Fibroblast of mammary gland (primary cell): ENCODE measurements at regions not wholly inside any gene's neighbourhood (a gene's known extent, or its start where the extent isn't known, plus 50 kb on each side); places are given as distances from the start of the nearest gene placed in this dataset.

Experiments
- DNase-seq: peaks from one replicate; pipeline ENCODE4 v3.0.0-alpha.2; 2010; ENCODE audit warnings: low read depth
- H3K4me3 ChIP-seq: 2 replicates; pipeline ENCODE4 v1.5.1; 2011; ENCODE audit warnings: low read depth, mild to moderate bottlenecking, low read length, moderate library complexity; ENCODE audit not compliant: control insufficient read depth
- TF ChIP-seq, protein P1 (sequence below): conservative IDR thresholded peaks from 2 replicates; pipeline ENCODE4 v1.5.1; 2011; ENCODE audit warnings: low read depth, low read length, inconsistent platforms; ENCODE audit not compliant: control insufficient read depth, insufficient read depth

DNA sequence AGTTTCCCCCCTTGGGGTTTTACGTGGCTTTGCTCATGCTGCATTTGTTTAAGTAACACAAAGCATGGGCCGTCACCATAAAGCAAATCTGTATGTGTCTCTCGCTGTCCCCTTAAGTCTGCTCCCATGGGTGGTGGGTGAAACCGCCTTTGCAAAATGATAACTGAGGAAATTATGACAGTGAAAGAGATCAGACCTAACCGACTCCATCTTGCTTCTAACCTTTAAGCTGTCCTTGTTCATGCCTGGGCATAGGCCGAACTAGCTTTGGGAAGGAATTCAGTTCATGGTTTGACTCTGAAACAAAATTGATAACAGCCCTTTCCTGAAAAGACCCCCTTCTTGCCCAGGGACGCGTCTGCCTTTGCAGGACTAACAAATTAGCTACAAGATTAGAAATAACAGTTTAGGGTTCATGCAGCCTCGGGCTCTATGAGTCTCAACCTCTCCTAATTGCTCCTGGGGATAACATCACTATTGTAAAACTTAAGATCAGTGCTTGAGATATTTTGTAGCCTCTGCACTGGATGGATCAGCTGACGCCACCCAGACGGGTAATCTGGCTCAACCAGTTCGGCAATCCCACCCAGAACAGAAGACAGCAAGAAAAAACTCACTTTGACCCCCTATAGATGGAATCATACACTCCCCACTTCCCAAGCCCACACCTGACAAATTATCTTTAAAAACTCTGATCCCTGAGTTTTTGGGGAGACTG lies 623.7 kb downstream of the TYW1 start:
- TF ChIP-seq, protein P1, sequence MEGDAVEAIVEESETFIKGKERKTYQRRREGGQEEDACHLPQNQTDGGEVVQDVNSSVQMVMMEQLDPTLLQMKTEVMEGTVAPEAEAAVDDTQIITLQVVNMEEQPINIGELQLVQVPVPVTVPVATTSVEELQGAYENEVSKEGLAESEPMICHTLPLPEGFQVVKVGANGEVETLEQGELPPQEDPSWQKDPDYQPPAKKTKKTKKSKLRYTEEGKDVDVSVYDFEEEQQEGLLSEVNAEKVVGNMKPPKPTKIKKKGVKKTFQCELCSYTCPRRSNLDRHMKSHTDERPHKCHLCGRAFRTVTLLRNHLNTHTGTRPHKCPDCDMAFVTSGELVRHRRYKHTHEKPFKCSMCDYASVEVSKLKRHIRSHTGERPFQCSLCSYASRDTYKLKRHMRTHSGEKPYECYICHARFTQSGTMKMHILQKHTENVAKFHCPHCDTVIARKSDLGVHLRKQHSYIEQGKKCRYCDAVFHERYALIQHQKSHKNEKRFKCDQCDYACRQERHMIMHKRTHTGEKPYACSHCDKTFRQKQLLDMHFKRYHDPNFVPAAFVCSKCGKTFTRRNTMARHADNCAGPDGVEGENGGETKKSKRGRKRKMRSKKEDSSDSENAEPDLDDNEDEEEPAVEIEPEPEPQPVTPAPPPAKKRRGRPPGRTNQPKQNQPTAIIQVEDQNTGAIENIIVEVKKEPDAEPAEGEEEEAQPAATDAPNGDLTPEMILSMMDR = no peak
- no peak overlapping the region for H3K4me3 ChIP-seq
- DNase-seq = no peak

DNA sequence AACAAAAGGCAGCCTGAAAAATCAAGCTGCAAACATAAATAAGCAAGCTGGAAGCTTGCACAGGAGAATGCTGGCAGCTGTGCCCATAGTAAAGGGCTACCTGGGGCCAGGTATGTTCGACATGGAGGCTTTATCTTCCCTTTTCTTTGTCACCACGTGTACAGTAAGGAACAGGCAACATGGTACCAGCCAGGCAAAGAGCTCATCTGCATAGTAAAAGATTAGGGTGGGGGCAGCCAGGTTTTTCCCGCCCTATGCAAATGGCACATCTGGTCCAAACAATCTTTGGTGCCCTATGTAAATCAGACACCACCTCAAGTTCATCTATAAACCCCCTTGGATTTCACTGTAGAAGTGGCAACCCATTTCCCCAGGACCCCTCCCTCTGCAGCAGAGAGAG lies 625.1 kb downstream of the TYW1 start:
- H3K4me3 ChIP-seq = no peak overlapping the region
- TF ChIP-seq, protein P1 = no peak
- DNase-seq = no peak

DNA sequence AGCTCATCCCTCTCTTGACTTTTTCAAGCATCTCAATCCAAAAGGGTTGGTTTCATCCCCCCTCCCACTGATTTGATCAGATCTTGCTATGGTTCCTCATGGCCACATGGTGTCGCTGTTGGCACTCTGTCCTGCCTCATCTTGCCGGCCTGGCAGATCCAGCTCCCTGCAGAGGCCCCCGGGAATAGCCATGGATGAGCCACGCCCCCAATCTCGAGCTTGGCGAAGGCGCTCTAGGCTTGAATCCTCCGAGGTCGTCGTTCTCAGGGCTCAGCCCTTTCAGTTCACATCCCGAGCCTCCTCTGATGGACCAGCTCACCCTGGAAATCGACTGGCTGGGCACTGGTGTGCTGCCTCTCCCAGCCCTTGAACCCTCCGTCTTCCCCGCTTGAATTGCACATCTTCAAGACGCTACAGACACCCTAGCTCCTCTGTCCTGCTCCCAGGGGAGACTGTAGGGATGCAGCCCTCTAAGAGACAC lies 628.7 kb downstream of the TYW1 start:
- peak; percentile 62 for DNase-seq
- H3K4me3 ChIP-seq = no peak overlapping the region
- TF ChIP-seq, protein P1 = peak; percentile 89

DNA sequence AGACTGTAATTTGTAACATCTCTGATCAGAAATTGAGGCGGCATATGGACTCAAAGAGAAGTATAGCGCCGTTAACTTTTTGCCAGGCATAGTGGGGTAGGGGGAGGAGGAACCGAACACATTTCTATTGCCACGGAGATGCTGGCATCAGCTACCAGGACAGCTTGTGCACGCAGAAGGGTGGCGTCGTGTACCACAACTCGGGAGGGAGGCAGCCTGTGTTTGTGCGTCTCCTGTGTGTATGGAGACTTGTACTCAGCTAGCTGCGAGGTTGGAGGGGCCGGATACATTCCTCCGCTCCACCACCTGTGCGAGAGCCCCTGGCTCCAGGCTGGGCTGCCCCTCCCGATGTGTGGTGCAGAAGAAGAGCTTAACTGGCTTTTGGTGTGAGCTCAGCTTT lies 634.8 kb downstream of the TYW1 start:
- no peak overlapping the region for H3K4me3 ChIP-seq
- DNase-seq = no peak
- TF ChIP-seq, protein P1 = no peak

DNA sequence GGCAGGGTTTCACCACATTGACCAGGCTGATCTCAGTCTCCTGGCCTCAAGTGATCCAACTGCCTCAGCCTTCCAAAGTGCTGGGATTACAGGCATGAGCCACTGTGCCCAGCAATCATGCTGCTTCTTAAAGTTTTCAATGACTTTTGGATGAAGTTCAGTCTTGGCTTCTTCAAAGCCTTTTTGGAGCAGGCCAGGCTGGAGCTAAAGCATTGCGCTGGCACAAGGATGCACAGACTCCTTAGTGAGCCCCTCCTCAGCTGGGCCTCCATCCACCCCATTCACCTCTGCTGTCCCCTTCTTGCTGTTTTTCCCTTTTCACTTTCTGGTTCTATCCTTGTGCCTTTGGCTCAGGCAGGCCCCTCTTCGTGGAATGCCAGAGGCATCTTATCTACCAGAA lies 638.6 kb downstream of the TYW1 start:
- no peak overlapping the region for H3K4me3 ChIP-seq
- TF ChIP-seq, protein P1 = no peak
- DNase-seq = no peak

DNA sequence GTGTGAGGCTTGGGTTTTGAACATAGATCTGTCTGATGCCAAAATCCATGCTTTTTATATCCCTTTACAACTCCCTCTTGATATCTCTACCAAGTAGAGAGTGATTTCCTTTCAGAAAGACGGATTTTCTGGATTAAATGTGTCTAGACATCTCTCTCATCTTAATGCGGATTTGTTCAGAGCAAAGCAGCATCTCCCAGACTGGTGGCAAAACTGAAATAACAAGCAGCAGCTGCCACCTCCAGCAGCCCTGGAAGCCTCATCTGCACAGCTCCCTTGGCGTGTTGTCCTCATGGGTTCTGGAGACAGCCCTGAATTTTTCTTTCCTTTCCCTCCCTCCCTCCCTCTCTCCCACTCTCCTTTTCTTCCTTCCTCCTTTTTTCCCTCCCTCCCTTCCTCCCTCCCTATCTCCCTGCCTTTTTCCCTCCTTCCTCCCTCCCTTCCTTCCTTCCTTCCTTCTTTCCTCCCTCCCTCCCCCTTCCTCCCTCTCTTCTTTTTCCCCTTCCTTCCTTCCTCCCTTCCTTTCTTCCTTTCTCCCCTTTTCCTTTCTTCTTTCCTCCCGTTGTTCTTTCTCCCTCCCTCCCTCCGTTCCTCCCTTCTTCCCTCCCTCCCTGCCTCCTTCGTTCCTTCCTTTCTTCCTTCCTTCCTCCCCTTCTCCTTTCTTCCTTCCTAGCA lies 639.9 kb downstream of the TYW1 start:
- TF ChIP-seq, protein P1 = no peak
- no peak overlapping the region for H3K4me3 ChIP-seq
- DNase-seq = no peak
